ENCODE measurements at regions not wholly inside any gene's neighbourhood (a gene's known extent, or its start where the extent isn't known, plus 50 kb on each side); places are given as distances from the start of the nearest gene placed in this dataset.
"Not testable (repeated sequence)": the region's sequence is repeated elsewhere in the genome, so short reads cannot be mapped to it uniquely, and the experiment has no call there.

DNA sequence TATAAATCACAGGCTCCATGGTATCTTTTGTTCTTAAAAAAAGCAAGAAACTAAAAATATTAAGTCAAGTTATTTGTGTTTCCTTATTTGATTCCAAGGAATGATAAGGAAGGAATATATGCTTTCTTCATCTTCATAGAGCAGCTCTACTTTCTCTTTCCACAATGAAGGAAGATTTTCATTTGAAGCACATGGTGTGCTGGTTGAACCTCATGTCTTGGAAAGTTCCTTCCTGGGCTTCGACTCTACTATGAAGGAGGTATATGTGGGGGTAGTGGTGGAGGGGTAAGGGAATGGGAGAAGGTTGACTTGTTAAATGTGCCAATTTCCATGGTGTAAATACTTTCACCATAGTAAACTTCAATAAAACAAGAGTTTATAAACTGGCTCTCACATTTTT is 698.0 kb downstream of the CETN3 start:
- no peak for DNase-seq

DNA sequence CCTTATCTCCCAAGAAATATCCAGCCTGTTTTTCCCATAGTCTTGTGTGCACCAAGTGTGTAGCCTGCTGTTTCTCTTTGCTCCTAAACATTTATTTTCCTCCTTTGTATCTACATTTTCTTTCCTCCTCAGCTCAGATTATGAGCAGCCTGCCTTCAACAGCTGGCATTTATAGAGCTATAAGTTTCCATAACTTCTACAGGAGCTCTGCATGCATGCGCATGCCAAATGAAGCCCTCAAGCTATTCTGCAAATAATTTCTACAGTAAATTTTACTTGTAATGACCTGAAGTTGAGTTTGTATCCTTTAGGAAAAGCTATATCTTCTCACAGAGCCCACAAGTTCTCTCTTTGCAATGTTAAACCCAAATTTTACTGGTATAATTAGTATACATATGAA is 699.5 kb downstream of the CETN3 start:
- no peak for DNase-seq

DNA sequence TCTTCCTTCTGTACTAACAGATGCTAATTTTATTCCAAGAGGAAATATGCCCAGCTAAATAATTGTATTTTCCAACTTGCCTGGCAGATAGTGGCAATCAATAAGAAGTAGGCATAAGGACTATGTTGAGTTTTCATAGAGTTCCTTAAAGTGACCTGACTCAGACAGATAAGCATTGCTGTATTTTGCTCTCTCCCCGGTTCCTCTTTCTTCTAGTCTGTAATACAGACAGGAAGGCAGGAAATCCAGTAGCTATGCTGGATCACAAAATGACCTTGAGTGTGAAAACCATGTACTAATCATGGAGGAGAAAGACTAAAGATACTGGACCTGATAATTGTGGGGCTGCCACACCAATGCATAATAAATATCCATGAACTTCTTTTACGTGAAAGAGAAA is 701.7 kb downstream of the CETN3 start:
- no peak for DNase-seq

DNA sequence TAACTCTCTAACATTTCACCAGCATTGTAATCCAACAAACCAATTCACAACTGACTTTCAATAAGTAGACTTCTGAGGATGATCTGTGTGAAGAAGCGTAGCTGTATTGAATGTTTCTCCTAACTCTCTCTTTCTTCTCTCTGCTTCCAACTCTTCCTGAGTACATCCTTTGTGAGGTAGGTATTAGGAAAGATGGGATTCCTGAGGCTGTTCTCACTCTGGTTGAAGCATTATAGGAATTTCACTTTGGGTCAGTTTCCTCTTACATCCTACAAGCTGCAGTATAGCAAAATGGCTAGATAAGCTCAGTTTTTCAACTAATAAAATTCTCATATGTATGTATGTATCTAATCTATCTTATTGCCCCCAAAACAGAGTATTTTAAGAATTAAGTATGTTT is 702.8 kb downstream of the CETN3 start:
- no peak for DNase-seq

DNA sequence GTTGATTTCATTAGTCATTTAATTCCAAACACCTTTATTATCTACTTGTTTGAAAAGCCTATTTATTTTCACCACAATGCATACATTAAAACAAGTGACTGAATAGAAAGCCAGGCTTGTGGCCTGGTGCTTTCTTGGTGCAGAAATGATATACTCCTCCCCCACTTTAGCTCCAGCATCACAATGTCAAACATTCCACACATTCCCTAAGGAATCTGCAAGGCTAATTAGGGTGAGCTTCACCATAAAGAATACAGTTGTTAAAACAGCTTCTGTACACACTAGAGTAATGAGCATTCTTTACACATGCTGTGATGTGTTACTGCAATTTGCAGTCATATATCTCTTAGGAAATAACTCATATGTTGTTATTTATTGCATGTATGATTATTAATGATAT is 705.7 kb downstream of the CETN3 start:
- no peak for DNase-seq

DNA sequence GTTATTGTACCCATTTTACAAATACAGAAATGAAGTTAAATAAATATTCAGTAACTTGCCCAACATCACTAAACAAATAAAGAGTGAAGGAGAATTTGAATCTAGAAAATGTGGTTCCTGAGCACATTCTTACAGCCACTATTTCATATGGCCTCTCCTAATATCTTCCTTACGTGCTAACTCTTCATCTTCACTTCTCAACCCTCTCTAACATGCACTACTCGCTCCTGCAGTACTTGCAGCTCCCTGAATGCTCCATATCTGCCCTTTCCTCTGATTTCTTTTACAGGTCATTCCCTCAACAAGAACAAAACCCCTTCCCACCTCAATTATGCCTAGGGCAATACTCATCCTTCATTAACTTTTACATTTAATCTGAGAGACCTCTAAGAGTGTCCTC is 711.5 kb downstream of the CETN3 start:
- no peak for DNase-seq

DNA sequence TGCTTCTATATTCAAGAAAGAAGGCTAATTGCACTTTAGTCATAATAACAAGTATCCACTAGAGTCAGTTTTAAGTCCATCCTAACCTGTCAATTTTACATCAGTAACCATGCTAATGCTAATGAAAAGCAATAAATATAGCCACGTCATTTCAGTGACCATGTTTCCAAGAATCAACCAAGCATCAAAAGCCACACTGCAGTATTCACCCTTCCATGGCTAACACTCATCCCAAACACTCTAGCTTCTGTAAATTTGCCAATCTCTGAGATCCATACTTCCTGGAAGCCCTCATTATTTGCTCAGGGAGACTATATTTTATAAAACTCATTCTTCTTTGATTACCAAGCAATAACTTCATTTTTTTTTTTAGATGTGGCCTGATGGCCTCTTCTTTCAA is 712.0 kb downstream of the CETN3 start:
- no peak for DNase-seq

DNA sequence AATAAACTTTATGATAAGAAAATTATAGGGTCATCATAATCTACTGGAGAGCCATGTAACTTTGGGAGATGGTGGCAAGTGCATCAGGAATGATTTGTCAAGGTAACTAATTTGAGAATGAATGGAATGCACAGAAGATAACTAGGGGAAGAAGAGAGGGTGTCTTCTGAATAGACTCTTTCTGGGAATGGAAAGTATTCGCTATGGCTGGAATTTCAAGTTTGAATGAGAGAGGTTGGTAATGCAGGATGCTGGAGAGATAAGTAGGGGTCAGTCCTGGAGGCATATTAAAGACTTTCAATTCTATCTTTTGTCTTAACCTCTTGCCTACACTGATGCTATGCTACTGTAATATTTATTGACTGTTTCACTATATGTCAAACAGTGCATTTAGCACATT is 714.2 kb downstream of the CETN3 start:
- DNase-seq, result no peak

DNA sequence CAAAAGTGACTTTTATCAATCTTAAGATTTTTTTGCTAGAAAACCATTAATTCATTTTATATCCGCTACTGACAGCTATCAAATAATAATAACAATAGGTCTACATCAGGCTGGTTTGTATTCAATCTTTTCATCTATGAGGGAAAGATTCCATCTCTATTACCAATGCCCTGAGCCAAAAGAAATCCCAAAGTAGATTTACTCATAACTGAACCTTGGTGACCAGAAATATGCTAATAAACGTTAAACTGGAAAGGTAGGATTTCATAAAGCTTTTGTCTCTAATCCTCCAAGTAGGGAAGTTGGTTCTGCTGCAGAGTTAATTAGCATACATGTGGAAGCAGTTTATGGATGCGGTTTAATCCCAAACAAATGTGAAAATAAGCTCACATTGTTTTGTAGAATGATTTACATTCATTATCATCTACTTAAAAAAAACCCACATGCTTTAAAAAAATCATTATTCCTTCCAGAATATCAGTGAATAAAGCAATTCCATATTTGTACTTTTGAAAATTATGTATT is 715.5 kb downstream of the CETN3 start:
- DNase-seq, result no peak

DNA sequence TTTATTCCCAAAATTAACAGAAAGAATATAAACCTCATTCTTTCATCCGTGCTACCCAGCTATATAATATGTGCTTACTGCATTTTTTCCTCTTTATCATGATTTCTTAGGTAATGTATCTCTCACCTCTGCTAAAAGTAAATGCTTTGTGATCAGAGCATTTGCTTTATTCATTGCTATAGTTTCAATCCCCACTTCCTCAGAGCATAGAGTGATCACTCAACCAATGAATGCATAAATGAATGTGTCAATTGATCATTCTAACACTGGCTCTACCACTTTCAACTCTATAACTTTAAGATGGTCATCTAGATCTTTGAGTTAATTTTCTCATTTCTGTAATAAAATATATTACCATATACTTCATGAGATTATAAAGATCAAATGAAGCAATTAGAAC is 719.2 kb downstream of the CETN3 start:
- DNase-seq, result no peak

DNA sequence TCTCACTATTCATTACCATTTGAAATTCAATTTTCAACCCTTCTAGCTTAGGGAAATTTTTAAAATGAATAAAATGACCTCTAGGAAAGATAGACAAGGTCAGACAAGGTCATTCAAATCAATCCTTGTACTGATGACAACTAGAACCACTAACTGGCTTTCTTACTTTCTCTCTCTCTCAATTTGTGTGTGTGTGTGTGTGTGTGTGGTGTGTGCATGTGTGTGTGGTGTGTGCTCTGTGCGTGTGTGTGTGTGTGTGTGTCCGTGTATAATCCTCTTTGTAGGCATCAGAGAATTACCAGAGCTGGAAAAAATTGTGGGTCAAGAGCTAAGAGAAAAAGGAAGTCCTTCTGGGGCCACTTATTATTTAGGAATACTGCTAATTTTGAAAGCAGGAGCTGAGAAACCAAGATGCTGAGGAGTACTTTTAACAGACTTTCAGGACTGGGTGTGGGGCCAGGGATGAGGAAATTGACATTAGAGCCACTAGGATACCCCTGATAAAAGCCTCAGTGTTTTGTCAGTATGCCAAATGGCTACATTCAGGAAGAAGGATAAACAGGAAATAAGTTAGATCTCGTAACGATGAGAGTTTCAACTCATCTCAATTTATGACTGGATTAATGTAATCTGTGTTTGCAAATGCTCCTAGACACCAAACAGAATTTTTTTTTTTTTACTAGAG is 723.3 kb downstream of the CETN3 start:
- no peak for DNase-seq

DNA sequence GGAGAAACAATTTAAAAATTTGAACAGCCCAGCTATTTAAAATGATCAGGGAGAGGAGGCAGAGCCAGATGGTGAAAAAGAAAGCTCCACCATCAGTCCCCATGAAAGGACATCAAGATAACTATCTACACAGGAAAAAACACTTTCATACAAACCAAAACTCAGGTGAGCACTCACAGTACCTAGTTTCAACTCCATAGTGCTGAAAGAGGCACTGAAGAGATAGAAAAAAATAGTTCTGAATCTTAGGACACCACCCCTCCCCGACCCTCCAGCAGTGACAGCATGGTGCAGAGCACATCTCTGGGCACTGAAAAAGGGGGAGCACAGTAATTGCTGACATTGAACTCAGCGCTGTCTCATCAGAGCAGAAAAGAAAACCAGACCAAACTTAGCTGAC is 732.9 kb downstream of the CETN3 start:
- no peak for DNase-seq

DNA sequence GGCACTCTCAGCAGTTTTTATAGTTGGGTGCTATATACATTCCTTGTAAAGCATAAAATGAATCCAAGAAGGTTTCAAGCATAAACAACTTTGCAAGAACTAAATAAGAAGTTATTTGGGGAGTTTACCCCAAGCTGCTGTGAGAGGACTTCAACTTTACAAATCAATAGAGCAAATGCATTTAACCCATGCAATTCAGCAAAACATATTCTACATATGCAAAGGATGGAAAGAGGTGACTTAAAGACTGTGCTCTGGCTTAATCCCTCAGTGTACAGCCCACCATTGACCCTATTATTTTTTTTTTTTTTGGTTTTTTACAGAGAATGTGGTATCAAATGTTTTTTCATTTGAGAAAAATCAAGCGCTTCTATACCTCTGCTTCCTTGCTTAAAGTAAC is 736.5 kb downstream of the CETN3 start:
- no peak for DNase-seq

DNA sequence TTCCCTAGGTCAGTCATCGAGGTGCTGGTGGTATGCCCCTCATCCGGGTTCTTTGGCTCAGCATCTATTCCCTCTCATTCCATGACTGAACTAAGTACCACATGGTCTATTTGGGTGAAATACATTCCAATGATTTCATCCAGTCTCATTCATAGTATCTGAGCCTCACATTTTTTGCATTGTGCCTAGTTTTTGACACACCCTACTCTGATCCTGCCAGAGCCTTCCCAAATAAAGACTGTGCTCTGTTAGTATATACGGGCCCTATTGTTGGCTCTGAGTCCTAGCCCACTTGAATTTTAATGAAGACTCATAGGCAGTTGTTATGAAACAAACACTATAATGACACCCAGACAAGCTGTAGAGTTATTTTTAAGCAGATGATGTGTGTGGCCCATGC is 740.7 kb downstream of the CETN3 start:
- no peak for DNase-seq

DNA sequence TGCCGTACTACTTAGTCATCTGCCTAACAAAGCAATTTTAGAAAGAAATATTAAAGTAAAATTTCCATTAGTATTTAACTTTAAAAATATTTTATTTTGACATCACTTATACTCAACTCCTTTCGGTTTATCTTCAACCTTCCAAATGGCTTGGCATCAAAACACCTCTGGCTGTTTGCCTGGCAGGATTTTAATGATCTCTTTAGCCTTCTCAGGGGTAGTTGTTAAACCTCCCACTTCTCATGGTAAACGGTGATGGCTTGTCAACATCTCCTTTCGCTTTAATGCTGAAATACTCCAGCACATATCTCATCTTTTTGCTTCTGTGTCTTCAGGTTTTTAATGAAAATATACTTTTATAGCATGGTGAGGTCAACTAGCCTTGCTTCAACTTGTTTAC is 747.1 kb downstream of the CETN3 start:
- no peak for DNase-seq

DNA sequence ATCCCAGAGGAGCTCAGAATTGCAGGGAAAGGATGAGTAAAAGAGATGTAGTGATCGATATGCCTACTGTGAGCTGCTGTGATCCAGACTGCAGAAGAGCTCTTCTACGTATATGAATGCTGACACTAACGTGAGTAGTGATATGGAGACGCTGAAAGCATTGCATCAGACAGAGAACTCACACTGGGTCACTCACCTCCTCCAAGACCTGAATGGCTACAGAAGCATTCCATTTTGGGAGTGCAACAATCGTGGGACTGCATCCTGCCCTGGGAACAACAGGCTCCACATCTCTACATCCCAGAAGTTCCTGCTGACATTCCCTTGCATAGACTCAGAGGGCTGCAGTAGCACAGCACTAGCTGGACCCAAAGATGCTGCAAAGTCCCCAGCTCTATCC is 755.9 kb upstream of the MEF2C start:
- no peak for DNase-seq

DNA sequence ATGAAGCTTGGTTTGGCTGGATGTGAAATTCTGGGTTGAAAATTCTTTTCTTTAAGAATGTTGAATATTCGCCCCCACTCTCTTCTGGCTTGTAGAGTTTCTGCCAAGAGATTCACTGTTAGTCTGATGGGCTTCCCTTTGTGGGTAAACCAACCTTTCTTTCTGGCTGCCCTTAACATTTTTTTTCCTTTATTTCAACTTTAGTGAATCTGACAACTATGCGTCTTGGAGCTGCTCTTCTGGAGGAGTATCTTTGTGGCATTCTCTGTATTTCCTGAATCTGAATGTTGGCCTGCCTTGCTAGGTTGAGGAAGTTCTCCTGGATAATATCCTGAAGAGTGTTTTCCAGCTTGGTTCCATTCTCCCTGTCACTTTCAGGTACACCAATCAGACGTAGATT is 751.2 kb upstream of the MEF2C start:
- not testable (repeated sequence) for DNase-seq

DNA sequence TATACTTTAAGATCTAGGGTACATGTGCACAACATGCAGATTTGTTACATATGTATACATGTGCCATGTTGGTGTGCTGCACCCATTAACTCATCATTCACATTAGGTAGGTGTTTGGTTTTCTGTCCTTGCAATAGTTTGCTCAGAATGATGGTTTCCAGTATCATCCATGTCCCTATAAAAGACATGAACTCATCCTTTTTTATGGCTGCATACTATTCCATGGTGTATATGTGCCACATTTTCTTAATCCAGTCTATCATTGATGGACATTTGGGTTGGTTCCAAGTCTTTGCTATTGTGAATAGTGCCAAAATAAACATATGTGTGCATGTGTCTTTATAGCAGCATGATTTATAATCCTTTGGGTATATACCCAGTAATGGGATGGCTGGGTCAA is 747.1 kb upstream of the MEF2C start:
- not testable (repeated sequence) for DNase-seq

DNA sequence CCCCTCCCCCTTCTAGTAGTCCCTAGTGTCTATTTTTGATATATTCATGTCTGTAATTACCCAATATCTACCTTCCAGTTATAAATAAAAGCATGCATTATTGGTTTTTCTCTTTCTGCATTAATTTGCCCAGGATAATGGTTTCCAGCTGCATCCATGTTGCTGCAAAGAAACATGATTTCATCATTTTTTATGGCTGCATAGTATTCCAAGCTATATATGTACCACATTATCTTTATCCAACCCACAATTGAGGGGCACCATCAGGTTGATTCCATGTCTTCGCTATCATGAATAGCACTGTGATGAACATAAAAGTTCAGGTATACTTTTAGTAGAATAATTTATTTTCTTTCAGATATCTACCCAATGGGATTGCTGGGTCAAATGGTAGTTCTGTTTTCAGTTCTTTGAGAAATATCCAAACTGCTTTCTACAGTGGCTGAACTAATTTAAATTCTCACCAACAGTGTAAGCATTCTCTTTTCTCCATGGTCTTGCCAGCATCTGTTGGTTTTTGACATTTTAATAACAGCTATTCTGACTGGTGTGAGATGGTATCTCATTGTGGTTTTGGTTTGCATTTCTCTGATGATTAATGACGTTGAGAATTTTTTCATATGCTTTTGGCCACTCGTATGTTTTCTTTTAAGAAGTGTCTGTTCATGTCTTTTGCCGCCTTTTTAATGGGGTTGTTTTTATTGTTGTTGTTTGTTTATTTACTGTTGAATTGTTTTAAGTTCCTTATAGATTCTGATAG is 746.1 kb upstream of the MEF2C start:
- DNase-seq, result no peak

DNA sequence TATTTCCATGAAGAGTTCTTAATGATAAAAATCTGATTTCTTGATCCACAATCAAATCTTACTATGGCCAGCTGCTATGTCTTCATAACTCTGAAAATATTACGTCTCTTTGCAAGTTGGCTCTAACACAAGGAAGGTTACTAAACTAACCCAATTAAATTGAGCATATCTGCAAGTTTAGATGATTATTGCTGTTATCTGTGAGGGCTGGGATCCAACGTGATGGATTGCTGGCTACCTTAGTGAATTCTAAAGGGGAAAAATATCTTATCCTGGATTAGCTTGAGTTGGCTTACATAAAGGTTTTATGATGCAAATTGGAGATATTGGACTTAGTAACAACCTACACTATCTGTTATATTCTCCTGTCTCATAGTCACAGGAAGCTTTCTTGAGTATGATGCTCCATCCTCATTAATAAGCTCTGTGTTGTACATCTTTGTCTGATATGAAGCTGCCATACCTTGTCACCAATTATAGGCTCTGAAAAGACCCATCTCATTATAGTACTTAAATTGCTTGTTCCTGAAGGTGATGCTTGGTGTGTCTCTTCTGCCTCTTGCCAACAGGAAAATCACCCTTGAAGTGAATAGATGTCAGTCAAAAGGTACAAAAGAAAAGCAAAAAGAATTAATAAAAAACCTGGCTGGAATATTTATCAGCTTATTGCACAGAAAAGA is 733.0 kb upstream of the MEF2C start:
- DNase-seq, result no peak

DNA sequence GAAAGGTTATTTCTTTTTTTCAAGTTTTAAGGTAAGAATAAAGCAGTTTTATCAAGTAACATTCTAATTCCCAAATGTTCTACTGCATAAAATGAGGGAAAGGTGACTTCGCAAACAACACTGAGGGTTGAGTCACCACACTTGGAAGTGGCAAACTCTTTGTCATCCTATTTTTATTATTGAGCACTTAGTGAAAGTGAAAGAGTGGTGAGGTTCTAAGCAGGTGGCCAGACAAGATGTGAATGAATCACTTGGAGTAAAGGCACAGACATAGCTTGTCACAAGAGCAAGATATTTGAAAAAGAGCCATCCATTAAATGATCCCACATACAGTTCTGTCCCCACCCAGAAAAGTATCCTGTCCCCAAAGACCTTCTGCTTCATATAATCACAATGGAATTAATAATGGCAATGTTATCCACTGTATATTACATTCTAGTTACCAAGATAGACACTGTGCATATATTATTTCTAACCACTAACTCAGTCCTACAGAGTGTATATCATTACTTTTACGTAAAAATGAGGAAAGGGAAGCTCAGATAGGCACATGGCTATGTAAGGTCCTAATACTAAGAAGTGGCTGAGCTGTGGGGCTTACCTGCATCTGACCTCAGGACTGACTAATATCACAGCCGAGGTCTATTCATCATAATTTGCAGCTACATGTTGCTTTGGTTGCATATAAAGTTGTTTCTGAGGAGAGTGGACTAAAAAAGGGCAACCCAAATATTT is 730.4 kb upstream of the MEF2C start:
- no peak for DNase-seq

DNA sequence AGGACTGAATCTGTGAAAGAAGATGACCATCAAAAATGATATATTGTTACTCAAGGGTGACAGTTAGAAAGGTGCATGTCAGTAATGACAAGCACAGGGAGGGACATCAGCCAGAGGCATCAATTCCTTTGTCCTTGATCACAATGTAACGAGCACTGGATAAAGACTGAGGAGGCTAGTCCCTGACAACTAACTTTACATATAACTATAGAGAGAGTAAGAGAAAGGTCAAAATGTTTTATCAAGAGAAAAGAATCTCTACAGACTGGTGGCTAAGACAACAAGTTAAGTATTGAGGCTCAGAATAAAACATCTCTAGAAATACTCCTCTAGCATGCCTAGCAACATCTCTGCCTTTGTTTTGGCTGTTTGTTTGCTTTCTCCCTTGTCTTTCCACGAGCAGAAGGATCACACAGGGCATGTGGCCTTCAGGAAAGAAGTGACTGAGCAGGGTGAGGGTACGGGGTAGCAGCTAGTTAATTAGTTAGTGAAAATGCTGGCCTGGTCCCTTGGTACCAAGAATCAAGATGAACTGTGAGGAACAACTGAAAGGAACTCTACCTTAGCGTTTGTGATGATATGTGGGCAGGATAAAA is 724.1 kb upstream of the MEF2C start:
- DNase-seq, result no peak

DNA sequence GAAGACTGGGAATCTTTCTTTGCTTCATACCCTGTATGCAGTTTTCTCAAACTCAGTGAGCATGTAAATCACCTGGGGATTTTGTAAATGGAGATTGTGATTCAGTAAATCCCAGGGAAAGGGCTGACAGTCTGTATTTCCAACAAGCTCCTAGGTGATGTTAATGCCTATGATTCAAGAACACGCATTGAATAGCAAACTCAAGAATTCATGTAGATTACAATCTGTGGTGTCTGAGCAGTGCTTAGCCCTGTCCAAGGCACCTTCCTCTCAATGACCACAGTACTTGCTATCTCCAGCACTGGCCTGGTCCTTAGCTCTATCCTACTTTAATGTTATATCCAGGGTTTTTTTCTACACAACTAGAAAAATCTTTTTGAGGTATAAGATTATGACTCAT is 721.4 kb upstream of the MEF2C start:
- DNase-seq, result no peak

Measured in NCI-H2171 (cell line).